Activated naive CD4-positive, alpha-beta T cell (primary cell): ENCODE measurements at regions not wholly inside any gene's neighbourhood (a gene's known extent, or its start where the extent isn't known, plus 50 kb on each side); places are given as distances from the start of the nearest gene placed in this dataset.
"Not testable (repeated sequence)": the region's sequence is repeated elsewhere in the genome, so short reads cannot be mapped to it uniquely, and the experiment has no call there.

Experiments
- DNase-seq, 4 experiments: peaks; one replicate each; lab custom pipeline; 2025; lab: John Stamatoyannopoulos, UW

DNA sequence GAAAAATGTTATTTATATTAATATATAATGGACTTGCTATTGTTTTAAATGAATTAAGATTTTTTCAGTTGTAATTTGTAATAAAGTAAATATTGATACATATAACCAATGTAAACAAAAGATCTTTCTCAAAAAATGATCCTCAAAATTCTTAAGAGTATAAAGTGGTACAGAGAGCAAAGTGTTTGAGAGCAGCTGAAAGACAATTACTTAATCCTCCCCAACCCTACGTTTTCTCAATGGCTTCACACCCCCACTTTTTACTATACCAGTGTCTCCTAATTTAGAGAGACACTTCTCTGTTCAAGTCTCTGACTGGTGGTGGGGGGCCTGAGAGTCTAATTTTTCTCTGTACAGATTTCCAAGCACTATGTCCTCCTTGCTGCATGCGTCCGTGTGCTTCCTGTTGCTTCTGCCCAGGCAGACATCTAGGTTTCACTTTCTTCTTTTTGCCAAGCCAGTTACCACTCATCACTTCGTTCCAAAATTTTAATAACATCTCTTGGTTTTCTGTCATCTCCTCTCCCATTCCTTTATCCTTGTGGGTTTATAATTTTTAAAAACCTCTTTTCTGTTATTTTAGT, 276.3 kb upstream of the DNAJC19 start:
- DNase-seq = no peak

DNA sequence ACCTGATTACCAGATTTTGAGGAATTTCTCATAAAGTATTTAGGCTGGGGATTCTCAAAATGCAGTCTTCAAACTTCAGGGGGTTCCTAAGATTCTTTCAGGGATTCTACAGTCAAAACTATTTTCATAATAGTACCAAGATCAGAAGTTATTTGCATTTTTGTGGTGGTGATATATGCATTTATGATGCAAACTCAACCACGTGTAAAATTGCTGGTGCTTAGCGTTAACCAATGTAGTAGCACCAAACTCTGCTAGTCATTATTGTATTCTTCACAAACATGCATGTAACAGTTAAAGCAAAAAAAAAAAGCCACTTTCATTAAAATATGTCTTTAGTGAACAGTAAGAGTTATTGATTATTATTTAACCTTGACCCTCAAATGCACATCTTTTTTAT, 274.9 kb upstream of the DNAJC19 start:
- DNase-seq = no peak

DNA sequence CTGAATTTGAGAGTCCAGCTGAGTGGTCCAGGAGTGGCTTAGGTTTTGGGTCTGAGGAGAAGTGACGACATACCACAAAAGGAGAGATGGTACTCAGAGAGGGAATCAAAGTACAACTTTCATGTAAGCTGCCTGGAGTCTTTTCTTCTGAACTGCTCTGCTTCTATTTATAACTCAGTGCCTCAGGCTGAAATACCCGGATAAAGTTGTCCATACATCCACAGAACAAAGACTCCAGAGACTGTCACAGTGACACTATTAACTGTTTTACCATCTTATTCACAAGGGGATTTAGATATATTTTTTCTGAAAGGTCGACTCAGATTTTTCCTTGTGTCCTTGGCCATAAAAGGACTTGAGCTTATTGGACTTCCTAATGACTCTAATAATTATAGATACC, 264.3 kb upstream of the DNAJC19 start:
- DNase-seq = no peak

DNA sequence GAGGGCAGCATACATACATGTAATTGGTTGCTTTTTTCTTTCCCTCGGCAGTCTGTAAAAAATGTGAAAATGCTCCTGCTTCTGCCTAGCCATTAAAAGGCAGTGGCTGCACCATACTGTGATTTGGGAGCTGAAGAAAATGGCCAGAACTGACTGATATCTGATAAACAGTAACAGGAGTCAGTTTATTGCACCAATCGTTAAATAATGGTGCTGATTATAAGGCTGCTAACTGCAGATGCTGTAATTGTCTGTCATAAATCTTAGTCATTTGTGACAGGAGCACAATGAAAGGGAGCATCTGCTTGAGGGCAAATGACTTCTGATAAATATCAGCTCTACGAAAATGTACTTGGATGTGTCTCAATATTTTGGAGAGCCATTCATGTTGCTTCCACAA, 263.1 kb upstream of the DNAJC19 start:
- no peak for DNase-seq

DNA sequence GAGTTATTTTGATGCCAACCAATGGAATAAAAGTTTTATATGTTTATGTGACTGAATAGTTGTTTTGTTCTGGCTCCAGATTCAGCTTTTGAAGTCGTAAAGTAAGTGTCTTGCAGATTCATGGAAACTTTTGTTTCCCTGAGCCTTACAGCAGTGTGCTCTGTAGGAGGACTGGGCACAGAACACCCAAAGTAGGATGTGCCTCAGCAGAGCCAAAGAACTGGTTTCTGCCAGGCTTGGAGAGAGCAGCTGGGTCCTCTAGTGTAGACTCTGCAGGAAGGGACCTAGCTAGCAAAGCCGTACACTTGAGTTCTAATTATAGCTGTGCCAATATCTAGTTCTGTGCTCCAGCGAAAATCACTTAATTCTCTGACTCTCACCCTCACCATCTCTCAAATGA, 261.2 kb upstream of the DNAJC19 start:
- no peak for DNase-seq

DNA sequence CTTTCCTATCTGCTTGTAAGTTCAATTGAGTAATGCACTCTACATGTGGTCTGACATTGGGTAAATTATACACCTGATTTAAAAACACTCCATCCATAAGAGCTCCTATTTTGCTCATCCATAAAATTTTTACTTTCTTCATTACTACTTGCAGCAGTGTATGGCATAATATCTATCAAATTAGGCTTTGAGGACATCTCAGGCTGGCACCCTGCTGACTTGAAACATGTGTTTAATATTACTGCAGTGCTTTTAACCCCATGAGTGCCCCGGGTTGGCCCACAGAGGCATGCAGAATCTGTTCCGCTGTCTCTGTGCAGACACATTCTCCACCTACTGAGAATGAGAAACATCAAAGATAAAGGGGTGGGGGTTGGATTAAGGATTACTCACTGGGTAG, 249.9 kb upstream of the DNAJC19 start:
- DNase-seq = no peak

DNA sequence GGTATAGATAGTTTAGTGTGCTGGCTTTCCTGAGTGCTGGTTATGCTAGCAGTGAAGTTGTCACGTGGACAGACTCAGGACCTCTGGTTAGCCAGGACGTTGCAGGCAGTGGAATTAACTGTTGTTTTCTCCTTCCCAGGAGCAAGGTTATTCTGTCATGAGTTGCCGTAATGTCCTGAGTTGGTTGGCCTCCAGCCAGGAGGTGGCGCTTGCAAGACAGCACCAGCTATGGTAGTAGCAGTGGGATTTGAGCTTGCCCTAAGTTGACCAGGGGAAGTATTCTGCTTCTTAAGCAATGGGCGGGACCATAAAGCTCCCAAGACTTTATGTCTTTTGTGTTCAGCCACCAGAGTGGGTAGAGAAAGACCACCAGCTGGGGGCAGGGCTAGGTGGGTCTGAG, 240.7 kb upstream of the DNAJC19 start:
- DNase-seq = no peak

DNA sequence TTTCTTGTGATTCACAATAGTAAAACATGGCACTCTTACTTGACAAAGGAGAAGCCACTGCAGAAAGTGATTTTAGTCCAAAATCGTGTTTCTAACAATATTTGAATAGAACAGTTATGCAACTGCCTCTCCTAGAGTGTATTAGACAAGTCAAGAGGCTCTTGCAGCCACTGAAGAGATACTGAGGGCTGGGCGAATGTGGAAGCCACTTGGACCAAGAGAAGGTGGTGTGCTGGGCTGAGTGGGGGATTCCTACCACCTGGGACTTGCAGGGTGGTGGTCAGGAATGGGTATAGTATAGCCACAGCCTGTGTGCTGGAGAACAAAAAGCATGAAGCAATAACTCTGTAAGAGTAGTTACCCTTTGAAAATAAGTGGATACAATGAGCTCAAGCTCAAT, 223.8 kb upstream of the DNAJC19 start:
- DNase-seq = no peak

DNA sequence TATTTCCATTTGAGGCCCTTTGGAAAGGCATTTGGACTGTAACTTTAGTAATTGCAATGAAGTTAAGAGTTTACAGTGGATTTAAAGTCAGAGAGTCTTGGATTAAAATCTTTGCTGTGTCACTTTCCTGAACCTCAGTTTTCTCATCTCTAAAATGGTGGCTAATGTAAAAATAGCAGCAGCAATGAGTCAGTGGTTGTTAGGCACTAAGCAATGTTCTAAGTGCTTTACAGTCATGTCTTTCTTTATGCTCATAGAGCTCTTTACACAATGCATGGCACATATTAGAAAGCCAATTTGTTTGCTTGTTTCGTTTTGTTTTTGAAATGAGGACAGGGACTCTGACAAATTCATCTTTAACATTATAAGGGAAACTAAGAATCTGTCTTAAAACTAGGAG, 222.7 kb upstream of the DNAJC19 start:
- no peak for DNase-seq

DNA sequence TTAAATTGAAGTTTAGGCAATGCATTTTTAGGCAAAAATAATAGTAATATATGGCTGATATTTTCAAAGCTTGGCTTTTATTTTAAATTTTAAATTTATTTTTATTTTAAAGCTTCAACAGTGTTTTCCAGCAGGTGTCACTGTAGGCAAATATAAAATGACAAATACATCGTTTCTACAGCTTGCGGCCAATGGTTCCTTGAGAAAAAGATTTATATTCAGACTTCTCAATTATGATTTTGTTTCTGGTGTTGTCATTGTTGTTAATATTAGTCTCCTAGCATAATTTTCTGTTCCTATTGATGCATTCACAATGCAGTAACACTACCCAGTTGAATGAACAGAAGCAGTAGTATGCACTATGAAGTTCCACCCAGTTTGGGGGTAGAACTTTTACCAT, 220.7 kb upstream of the DNAJC19 start:
- no peak for DNase-seq

DNA sequence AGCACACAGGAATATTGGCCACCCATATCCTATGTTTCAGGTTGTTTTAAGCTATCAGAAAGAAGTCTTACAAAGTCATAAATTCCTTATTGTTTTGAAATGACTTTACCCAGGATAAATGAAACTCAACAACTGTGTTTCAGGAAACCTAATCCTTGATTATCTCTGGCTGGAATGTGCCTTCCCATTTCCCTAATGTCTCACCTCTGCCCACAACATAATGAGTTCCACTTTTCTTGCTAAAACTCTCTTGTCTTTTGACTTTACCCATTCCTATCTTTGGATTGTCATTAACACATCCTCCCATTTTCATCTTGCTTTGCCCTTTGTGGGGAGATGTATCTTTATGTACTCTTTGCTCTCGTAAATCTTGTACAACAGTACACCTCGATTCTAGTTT, 200.0 kb upstream of the DNAJC19 start:
- DNase-seq = no peak

DNA sequence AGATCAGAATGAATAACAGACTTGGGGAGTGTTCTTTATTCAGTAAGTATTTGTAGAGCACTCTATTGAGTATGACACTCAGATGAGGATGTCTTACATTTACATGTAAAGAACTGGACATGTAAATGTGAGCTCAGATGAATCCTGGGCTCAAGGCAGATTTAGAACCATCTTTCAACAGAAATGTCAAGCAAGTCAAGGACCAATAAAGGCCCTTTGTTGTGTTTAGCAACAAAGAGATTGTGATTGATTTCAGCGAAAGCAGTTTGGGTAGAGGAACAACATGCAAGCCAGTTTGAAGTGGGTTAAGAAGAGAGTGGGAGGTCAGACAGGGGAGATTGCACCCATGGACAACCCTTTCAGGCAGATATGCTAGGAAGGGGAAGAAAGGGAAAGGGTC, 194.2 kb upstream of the DNAJC19 start:
- DNase-seq = no peak

DNA sequence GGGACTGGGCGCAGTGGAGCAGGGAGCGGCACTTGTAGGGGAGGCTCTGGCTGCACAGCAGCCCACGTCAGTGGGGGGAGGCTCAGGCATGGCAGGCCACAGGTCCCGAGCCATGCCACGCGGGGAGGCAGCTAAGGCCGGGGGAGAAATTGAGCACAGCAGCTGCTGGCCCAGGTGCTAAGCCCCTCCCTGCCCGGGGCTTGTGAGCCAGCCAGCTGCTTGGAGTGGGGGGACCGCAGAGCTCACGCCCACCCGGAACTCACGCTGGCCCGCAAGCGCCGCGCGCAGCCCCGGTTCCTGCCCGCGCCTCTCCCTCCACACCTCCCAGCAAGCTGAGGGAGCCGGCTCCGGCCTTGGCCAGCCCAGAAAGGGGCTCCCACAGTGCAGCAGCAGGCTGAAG, 193.5 kb upstream of the DNAJC19 start:
- not testable (repeated sequence) for DNase-seq

DNA sequence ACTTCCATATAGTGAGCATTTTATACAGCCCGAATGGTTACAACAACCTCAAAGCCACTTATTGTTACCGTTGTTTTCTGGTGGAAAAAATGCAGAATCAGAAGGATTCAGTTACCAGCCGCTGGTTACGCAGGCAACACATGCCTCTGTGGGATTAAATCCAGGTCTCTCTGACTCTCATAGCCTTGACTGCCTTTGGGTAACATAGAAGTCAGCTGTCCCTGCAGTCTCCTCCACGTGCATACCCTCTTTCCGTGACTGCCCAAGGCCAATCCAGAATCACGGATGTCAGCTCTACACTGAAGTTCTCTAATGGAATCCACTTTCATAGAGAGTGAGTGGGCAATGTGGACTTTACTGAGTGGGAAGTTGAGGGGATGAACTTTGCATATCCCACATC, 189.5 kb upstream of the DNAJC19 start:
- no peak for DNase-seq

DNA sequence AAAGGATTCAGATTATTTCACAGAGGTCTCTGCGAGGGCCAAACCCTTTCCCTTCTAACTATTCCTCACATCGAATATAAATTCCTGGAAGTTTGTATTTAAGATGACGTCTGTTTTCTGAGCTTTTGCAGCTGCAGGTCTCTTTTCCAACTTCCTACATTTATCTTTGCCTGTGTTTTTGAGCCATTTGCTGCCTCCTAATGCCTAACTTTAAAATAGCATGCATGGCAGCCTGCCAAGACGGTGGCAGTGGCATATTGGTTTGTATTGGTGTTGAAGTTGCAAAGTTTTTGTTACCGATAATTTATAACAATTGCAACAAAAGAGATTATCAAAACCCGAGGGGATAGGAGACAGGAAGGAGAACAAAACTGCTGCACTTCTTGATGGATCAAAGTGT, 187.1 kb upstream of the DNAJC19 start:
- DNase-seq = peak in 2 of 4 experiments; percentile 1

DNA sequence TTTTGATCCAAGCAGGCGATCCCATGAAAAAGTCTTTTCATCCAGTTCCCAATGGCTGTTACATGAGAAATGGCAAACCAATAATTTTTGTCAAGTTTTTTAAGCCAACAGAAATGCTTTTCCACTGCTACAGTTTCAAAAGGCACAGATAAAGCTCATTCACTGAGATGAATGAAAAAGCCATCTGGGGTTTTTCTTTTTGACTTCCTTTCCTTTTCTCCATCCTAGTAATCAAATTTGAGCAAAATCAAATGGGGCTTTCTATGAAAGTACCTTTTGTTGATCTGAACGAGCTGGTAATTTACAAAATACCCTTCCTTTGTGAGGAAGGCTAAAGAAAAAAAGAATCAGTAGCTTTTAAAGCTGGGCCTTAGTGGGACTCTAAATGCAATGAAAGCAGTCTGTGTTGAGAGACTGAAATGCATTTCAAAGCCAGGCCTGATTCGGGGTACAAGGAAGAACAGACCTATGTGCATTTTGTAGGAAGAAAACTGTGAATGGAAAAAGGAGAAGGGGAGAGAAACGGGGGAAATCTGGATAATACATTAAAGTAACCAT, 185.2 kb upstream of the DNAJC19 start:
- DNase-seq = no peak

DNA sequence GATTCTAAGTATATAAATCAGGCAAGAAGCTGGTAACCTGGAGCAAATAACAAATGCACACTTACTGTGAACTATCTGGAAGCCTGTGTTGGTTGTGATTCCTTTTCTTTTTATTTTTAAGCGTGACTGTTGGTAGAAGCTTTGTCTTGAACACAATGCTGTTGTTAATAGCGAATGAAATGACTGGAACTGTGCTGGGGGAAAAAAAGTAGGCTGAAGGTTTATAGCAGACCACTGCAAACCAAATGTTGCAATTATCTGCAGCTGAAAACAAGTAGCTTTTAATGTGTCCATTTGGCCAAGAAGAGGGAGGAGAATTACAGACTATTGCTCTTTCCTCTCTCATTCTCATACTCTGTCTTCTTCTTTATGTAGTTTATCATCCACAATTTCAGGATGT, 184.5 kb upstream of the DNAJC19 start:
- DNase-seq = no peak

DNA sequence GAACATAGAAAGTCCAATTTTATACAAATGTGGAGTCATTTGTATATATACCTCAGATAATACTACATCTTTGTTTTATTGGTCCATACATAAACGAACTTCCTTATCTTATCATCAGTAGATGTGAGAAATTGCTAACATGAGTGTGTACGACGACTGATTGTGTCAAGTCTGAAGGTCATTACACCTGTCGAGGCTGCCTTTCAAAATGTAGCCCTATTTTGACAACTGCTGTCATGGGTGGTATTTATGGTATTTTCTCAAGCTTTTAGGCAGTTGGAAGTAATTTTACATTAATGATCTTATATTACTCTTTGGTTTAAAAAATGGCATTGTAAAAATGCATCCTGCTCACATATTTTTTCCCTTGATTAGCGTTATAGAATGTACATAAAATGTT, 183.7 kb upstream of the DNAJC19 start:
- no peak for DNase-seq

DNA sequence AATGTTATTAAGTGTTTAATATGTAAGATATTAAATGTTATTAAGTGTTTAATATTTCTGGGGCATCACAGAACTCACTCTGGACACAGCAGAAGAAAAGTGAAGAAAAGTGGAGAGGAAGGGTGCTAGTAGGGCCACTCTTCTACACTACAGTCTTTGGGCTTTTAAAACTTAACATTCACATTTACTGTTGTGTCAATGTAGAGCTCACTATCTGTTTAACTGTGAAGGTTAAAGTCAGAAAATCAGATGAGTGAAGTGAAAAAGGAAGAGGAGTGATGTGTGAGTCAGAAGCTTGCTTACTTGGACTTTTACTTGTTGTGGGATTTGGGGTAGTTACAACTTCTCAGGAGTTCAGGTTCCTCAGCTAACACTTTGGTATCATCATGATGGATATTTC, 145.3 kb upstream of the DNAJC19 start:
- DNase-seq = no peak

DNA sequence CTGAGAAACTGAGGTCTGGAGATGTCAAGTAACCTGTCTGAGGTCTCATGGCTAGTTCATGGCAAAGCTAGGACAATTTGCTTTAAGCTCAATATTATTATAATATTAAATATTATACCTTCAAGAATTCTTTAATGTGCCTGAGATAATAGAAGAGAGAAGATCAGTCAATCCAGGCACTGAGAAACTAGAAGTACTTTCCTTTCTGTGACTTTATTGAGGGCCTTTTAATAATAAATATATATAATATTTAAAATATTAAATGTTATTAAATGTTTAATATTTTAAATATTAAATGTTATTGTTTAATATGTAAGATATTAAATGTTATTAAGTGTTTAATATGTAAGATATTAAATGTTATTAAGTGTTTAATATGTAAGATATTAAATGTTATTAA, 144.3 kb upstream of the DNAJC19 start:
- DNase-seq = no peak

DNA sequence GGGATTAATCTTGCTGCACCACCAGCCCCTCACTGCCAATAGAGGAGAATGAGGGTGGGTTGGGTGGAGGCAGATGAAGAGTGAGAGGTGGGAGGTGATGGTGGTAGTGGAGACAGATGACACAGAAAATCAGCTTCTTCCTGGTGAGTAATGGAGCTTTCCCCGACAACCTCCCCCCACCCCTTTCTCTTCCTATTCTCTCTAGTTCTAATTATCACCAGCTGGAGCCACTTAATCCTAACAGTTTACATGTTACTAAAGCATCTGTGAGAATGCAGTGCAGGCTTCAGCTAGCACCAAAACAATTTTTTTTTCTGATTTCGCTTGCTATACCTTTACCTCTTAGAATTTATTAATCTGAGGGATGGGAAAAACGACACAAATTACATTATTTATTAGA, 116.1 kb upstream of the DNAJC19 start:
- DNase-seq = no peak

DNA sequence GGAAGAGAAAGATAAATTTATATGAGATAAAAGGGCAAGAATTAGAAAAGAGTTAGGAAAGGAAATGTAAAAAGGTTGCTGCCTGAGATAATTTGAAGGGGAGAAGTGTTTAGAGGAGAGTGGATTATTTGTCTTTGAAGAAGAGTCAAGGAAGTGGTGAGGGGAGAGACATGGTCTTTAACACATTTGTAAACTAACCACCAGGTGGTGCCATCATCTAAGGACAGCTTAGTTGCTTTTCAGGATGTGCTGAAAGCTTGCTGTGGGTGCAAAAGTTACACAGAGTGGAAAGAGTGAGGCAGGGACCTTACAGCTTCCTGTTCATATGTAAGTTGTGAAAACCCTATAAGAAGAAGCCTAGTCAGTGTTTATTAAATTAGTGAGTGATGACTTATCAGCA, 114.1 kb upstream of the DNAJC19 start:
- no peak for DNase-seq

DNA sequence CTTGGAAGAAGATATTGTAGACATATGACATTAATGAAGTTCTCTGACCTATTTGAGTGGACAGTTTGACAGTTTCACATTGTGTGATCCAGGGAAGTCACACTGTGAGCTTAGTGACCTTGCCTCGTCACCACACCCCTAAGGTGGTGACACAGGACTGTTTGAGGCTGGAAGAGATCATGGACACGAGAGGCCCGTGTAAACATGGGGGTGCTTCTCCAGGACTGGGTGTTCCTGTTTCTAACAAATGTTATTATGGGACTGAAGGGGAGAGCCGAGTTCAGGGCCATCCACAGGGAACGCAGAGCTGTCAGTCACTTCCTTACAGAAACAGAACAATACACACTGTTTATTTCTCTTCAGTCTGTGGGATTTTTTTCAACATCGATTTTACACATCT, 96.5 kb upstream of the DNAJC19 start:
- DNase-seq = no peak

DNA sequence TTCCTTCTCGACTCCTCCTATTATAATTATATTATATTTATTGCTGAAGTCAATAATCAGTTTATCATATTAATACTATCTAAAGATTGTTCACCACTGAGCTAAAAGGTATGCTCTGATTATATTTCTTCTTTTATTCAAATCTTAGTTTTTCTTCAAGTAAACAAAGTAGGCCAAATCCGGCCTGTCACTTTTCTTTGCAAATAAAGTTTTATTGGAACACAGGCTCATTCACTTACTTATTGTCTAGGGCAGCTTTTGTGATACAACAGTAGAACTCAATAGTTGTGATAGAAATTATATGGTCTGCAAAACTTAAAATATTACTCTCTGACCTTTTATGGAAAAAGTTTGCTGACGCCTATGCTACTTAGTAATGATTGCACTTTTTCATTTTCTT, 92.4 kb upstream of the DNAJC19 start:
- DNase-seq = no peak

DNA sequence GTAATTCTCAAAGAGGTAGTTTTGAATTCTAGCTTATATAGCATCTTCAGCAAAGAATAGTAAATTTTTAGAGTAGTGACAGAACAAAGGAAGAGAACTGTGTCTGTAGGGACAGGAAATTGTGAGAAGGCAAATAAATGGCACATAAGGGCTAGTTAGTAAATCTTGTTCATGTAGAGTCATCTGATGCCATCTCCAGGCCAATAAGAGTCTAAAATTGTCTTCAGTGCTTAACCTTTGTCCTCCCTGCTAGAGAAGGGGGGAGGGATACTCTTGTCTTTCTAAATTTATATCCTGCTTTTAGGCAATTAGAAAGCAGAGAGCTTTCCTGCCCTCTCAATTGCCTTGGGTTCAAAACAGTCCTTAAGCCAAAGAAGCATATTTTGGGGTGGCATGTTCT, 87.0 kb upstream of the DNAJC19 start:
- no peak for DNase-seq
